Astrocyte (in vitro differentiated cells and primary cell): ENCODE measurements at regions not wholly inside any gene's neighbourhood (a gene's known extent, or its start where the extent isn't known, plus 50 kb on each side); places are given as distances from the start of the nearest gene placed in this dataset.

Experiments used
- DNase-seq: peaks from one replicate; pipeline ENCODE4 v3.0.0-alpha.2; 2010; ENCODE audit warnings: low read depth
- FAIRE-seq: peaks from 2 replicates; lab custom pipeline; 2011; peaks lifted over from hg19 to GRCh38; lab: Jason Lieb, UNC
- H2AFZ ChIP-seq: 2 replicates; pipeline ENCODE4 v1.6.0; 2012; ENCODE audit warnings: low read depth, low read length, inconsistent platforms
- H3K27ac ChIP-seq: 2 replicates; pipeline ENCODE4 v1.5.1; 2011; ENCODE audit warnings: low read depth, low read length, inconsistent platforms
- H3K27me3 ChIP-seq: 2 replicates; pipeline ENCODE4 v1.6.0; 2011; ENCODE audit warnings: low read length, inconsistent platforms; ENCODE audit not compliant: insufficient read depth
- H3K36me3 ChIP-seq: 2 replicates; pipeline ENCODE4 v1.5.1; 2011; ENCODE audit warnings: low read length, inconsistent platforms; ENCODE audit not compliant: insufficient read depth
- H3K4me1 ChIP-seq: 2 replicates; pipeline ENCODE4 v1.5.1; 2011; ENCODE audit warnings: low read length, inconsistent platforms; ENCODE audit not compliant: insufficient read depth
- H3K4me2 ChIP-seq: 2 replicates; pipeline ENCODE4 v1.6.0; 2012; ENCODE audit warnings: low read length, inconsistent platforms
- H3K4me3 ChIP-seq: 2 replicates; pipeline ENCODE4 v1.5.1; 2011; ENCODE audit warnings: low read depth, mild to moderate bottlenecking, low read length, inconsistent platforms; ENCODE audit not compliant: insufficient read depth
- H3K79me2 ChIP-seq: 2 replicates; pipeline ENCODE4 v1.6.0; 2012; ENCODE audit warnings: mild to moderate bottlenecking, low read length, inconsistent platforms; ENCODE audit not compliant: insufficient read depth
- H3K9ac ChIP-seq: 2 replicates; pipeline ENCODE4 v1.6.0; 2012; ENCODE audit warnings: mild to moderate bottlenecking, low read length, inconsistent platforms
- H3K9me3 ChIP-seq: 2 replicates; pipeline ENCODE4 v1.5.1; 2012; ENCODE audit warnings: low read depth, mild to moderate bottlenecking, low read length, inconsistent platforms; ENCODE audit not compliant: insufficient read depth
- H4K20me1 ChIP-seq: 2 replicates; pipeline ENCODE4 v1.6.0; 2012; ENCODE audit warnings: low read length, inconsistent platforms; ENCODE audit not compliant: insufficient read depth
- H3K27ac Mint-ChIP-seq: one replicate; pipeline ENCODE4 v1.8.0; 2021; ENCODE audit warnings: mild to moderate bottlenecking, mixed read lengths; ENCODE audit not compliant: unreplicated experiment
- H3K27me3 Mint-ChIP-seq: one replicate; pipeline ENCODE4 v1.8.0; 2021; ENCODE audit warnings: low read depth, mixed read lengths; ENCODE audit not compliant: unreplicated experiment
- H3K36me3 Mint-ChIP-seq: one replicate; pipeline ENCODE4 v1.8.0; 2021; ENCODE audit warnings: low read depth, mixed read lengths; ENCODE audit not compliant: unreplicated experiment
- H3K4me1 Mint-ChIP-seq: one replicate; pipeline ENCODE4 v1.8.0; 2021; ENCODE audit warnings: low read depth, mixed read lengths; ENCODE audit not compliant: unreplicated experiment
- H3K4me3 Mint-ChIP-seq: one replicate; pipeline ENCODE4 v1.8.0; 2021; ENCODE audit warnings: mild to moderate bottlenecking, moderate library complexity, mixed read lengths; ENCODE audit not compliant: unreplicated experiment
- H3K9me3 Mint-ChIP-seq: one replicate; pipeline ENCODE4 v1.8.0; 2021; ENCODE audit warnings: mild to moderate bottlenecking, mixed read lengths; ENCODE audit not compliant: unreplicated experiment
- CTCF ChIP-seq: IDR thresholded peaks from 2 replicates; pipeline ENCODE4 v1.5.1; 2011; ENCODE audit warnings: low read depth, mild to moderate bottlenecking, inconsistent platforms, low read length, moderate library complexity; ENCODE audit not compliant: insufficient read depth
- EZH2 ChIP-seq: IDR thresholded peaks from 2 replicates; pipeline ENCODE4 v1.6.1; 2012; ENCODE audit warnings: mild to moderate bottlenecking, low read length, inconsistent platforms; ENCODE audit not compliant: insufficient read depth

- no peak overlapping the region for H2AFZ ChIP-seq
- H3K4me3 Mint-ChIP-seq, result no peak overlapping the region
- no peak overlapping the region for H3K4me3 ChIP-seq
- H4K20me1 ChIP-seq, result no peaks in the 10 kb centered on the region
- H3K36me3 ChIP-seq, result no peaks in the 10 kb centered on the region
- H3K79me2 ChIP-seq, result no peaks in the 10 kb centered on the region
- H3K9me3 Mint-ChIP-seq, result no peaks in the 10 kb centered on the region
- TF ChIP-seq EZH2 (no peak), CTCF (no peak)
- H3K27me3 Mint-ChIP-seq, result peaks cover 29% of the 10 kb centered on the region
- peaks cover 5% of the 10 kb centered on the region for H3K27me3 ChIP-seq
- no peak overlapping the region for H3K9ac ChIP-seq
- H3K4me1 Mint-ChIP-seq, result no peaks in the 10 kb centered on the region
- no peaks in the 10 kb centered on the region for H3K4me1 ChIP-seq
- H3K27ac ChIP-seq, result no peak overlapping the region
- FAIRE-seq (no peak), DNase-seq (no peak)
- H3K4me2 ChIP-seq, result no peak overlapping the region
- no peaks in the 10 kb centered on the region for H3K9me3 ChIP-seq
- H3K27ac Mint-ChIP-seq, result no peak overlapping the region
- H3K36me3 Mint-ChIP-seq, result peaks cover 1% of the 10 kb centered on the region
These were observed 58.6 kb upstream of the BAIAP2L1 start for GRCh38 chr7:98459529-98459928.

DNA sequence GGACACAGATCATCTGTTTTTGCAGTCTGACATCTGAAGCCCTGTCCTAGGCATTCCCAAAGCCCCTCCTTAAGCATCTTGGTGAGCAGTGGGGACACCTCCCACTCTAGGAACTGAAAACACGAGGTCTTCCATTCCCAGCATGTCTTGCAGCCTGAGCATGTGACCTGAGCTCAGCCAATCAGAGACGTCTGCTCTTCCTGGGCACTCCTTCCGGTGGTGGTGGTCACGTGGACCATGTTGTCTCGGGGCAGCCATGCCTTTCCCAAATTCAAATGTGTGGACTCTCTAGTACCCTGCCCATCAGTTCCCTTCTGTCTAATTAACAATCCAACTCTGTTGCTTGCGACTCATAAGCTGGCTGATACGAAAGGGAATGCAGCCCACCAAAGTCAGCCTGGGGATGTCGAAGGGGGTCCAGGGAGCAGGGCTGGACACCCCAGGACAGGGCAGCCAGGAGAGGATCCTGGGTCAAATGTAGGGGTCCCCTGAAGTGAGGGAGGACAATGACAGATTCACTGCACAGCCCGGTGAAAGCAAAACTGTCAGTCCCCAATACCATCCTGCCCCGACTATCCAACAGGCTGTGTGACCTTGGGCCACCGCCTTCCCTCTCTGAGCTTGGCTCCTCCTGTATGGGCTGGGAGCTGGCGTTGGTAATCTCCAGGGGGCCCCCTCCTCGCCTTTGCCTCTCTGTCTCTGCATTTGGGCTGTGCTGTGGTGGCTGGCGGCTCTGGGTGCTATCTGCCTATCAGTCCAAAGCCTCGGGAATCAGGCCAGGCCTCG is 57.4 kb upstream of the BAIAP2L1 start:
- Histone ChIP-seq H3K4me1 (no peaks in the 10 kb centered on the region), H4K20me1 (no peaks in the 10 kb centered on the region), H3K27ac (no peak overlapping the region), H2AFZ (no peak overlapping the region), H3K4me2 (no peak overlapping the region), H3K4me3 (no peak overlapping the region), H3K36me3 (no peaks in the 10 kb centered on the region), H3K9ac (no peak overlapping the region), H3K79me2 (no peaks in the 10 kb centered on the region), H3K9me3 (no peaks in the 10 kb centered on the region), H3K27me3 (peaks cover 4% of the 10 kb centered on the region)
- no peaks in the 10 kb centered on the region for H3K4me1 Mint-ChIP-seq
- H3K4me3 Mint-ChIP-seq, result no peak overlapping the region
- DNase-seq, result no peak
- H3K9me3 Mint-ChIP-seq, result no peaks in the 10 kb centered on the region
- TF ChIP-seq CTCF, result no peak
- no peak for FAIRE-seq
- H3K36me3 Mint-ChIP-seq, result peaks cover 1% of the 10 kb centered on the region
- peaks cover 25% of the 10 kb centered on the region for H3K27me3 Mint-ChIP-seq
- H3K27ac Mint-ChIP-seq, result no peak overlapping the region

GRCh38 chr7:98456866-98457265 is 56.0 kb upstream of the BAIAP2L1 start:
- Mint-ChIP-seq H3K4me1 (no peaks in the 10 kb centered on the region), H3K27ac (no peak overlapping the region), H3K36me3 (peaks cover 4% of the 10 kb centered on the region), H3K9me3 (peaks cover 7% of the 10 kb centered on the region), H3K27me3 (peaks cover 18% of the 10 kb centered on the region), H3K4me3 (no peak overlapping the region)
- Histone ChIP-seq H3K9ac (no peak overlapping the region), H3K79me2 (no peaks in the 10 kb centered on the region), H3K4me1 (no peaks in the 10 kb centered on the region), H3K36me3 (no peaks in the 10 kb centered on the region), H4K20me1 (no peaks in the 10 kb centered on the region), H3K4me3 (no peak overlapping the region), H3K9me3 (no peaks in the 10 kb centered on the region), H2AFZ (no peak overlapping the region), H3K27ac (no peak overlapping the region), H3K27me3 (peaks cover 4% of the 10 kb centered on the region), H3K4me2 (no peak overlapping the region)
- no peak for TF ChIP-seq CTCF
- no peak for TF ChIP-seq EZH2
- no peak for FAIRE-seq
- no peak for DNase-seq
